B cell (primary cell): ENCODE measurements at regions not wholly inside any gene's neighbourhood (a gene's known extent, or its start where the extent isn't known, plus 50 kb on each side); places are given as distances from the start of the nearest gene placed in this dataset.

ENCODE experiments used
- ATAC-seq: fragments of 200-7000 bp; cut with Tn5 transposase; one replicate; pipeline ENCODE4 v1.10.0; 2021; ENCODE audit warnings: low read depth, mild to moderate bottlenecking, moderate number of reproducible peaks, moderate library complexity
- CTCF ChIA-PET: fragments of 350-600 bp; sonication (Branson Sonifier 250); formaldehyde crosslinking; loops from one replicate; lab custom pipeline; 2021; ENCODE audit warnings: antibody characterized with exemption, inconsistent platforms; lab: Charles Lee
- POLR2A ChIA-PET: fragments of 350-600 bp; sonication (Branson Sonifier 250); formaldehyde crosslinking; loops from one replicate; lab custom pipeline; 2021; ENCODE audit warnings: antibody characterized with exemption; lab: Charles Lee
- DNase-seq: peaks from one replicate; pipeline ENCODE4 v3.0.0; 2013
- H2AFZ ChIP-seq: 2 replicates; pipeline ENCODE4 v1.6.1; 2012; ENCODE audit warnings: mild to moderate bottlenecking, low read depth, low read length; ENCODE audit not compliant: insufficient read depth, poor library complexity, severe bottlenecking
- H3K27ac ChIP-seq, 2 donors: 1 replicate in 1 of 2; 2 replicates in 1 of 2; pipeline ENCODE4 v1.5.1; 2012 to 2013; ENCODE audit warnings: low read length in 2 of 2, mild to moderate bottlenecking in 2 of 2, moderate library complexity in 1 of 2
- H3K27me3 ChIP-seq, 4 experiments: fragments of 200-600 bp in 1 of 4; sonication (generic) in 1 of 4; replicated peaks in 1 of 4; 1 replicate in 2 of 4; 2 replicates in 2 of 4; pipeline versions ENCODE4 v1.6.1 to v1.7.0; 2013 to 2016; ENCODE audit warnings: low read length in 3 of 4, mild to moderate bottlenecking in 2 of 4, mixed read lengths in 1 of 4, moderate library complexity in 1 of 4; ENCODE audit not compliant: insufficient read depth in 4 of 4, control insufficient read depth in 3 of 4; ENCODE audit errors: control extremely low read depth in 1 of 4
- H3K36me3 ChIP-seq, 2 experiments: replicated peaks in 1 of 2; 1 replicate in 1 of 2; 2 replicates in 1 of 2; pipeline versions ENCODE4 v1.6.1 to v1.7.1; 2013; ENCODE audit warnings: low read length in 1 of 2; ENCODE audit not compliant: insufficient read depth in 2 of 2, control insufficient read depth in 1 of 2; ENCODE audit errors: control extremely low read depth in 1 of 2, extremely low read depth in 1 of 2
- H3K4me1 ChIP-seq, 2 donors: fragments of 200-600 bp in 1 of 2; sonication (generic) in 1 of 2; 1 replicate in 1 of 2; 2 replicates in 1 of 2; pipeline versions ENCODE4 v1.5.1 to v1.6.1; 2013 to 2017; ENCODE audit warnings: low read length in 2 of 2; ENCODE audit not compliant: control insufficient read depth in 2 of 2, insufficient read depth in 2 of 2
- H3K4me2 ChIP-seq: replicated peaks from 2 replicates; pipeline ENCODE3; 2012; ENCODE audit warnings: mild to moderate bottlenecking, low read depth, low read length; ENCODE audit not compliant: poor library complexity, severe bottlenecking
- H3K4me3 ChIP-seq, 5 experiments: fragments of 200-600 bp in 1 of 5; sonication (generic) in 1 of 5; 1 replicate in 3 of 5; 2 replicates in 2 of 5; pipeline versions ENCODE4 v1.5.1 to v1.7.0; 2011 to 2016; ENCODE audit warnings: low read length in 4 of 5, mild to moderate bottlenecking in 4 of 5, low read depth in 2 of 5, control low read depth in 1 of 5, moderate library complexity in 1 of 5; ENCODE audit not compliant: insufficient read depth in 1 of 5; ENCODE audit errors: control extremely low read depth in 1 of 5, extremely low read depth in 1 of 5
- H3K79me2 ChIP-seq: fragments of 200-600 bp; sonication (generic); one replicate; pipeline ENCODE4 v1.6.0; 2016; ENCODE audit warnings: low read length; ENCODE audit not compliant: control insufficient read depth, insufficient read depth
- H3K9ac ChIP-seq: fragments of 200-600 bp; sonication (generic); 2 replicates; pipeline ENCODE4 v1.6.1; 2017; ENCODE audit warnings: mild to moderate bottlenecking, low read length, moderate library complexity
- H3K9me3 ChIP-seq, 3 donors: one replicate each; pipeline versions ENCODE4 v1.6.1 to v1.7.1; 2013; ENCODE audit warnings: low read length in 2 of 3; ENCODE audit not compliant: control insufficient read depth in 2 of 3, insufficient read depth in 1 of 3; ENCODE audit errors: control extremely low read depth in 1 of 3
- H4K20me1 ChIP-seq: 2 replicates; pipeline ENCODE4 v1.6.0; 2012; ENCODE audit warnings: mild to moderate bottlenecking, low read length; ENCODE audit not compliant: insufficient read depth, control insufficient read depth, poor library complexity, severe bottlenecking
- H3K27ac Mint-ChIP-seq: one replicate; pipeline ENCODE4 v1.8.0; 2021; ENCODE audit warnings: mixed read lengths
- H3K27me3 Mint-ChIP-seq: one replicate; pipeline ENCODE4 v1.8.0; 2021; ENCODE audit warnings: mixed read lengths
- H3K4me1 Mint-ChIP-seq: one replicate; pipeline ENCODE4 v1.8.0; 2021; ENCODE audit warnings: mixed read lengths
- H3K4me3 Mint-ChIP-seq: one replicate; pipeline ENCODE4 v1.8.0; 2021; ENCODE audit warnings: mixed read lengths
- H3K9me3 Mint-ChIP-seq: one replicate; pipeline ENCODE4 v1.8.0; 2022; ENCODE audit warnings: mixed read lengths; ENCODE audit not compliant: insufficient read depth
- CTCF ChIP-seq: fragments of 200-600 bp; IDR thresholded peaks from one replicate; pipeline ENCODE4 v1.8.0; 2022; ENCODE audit warnings: antibody characterized with exemption, mild to moderate bottlenecking
- EZH2 ChIP-seq: IDR thresholded peaks from 2 replicates; pipeline ENCODE4 v1.6.1; 2012; ENCODE audit warnings: borderline replicate concordance, low read depth, mild to moderate bottlenecking, moderate library complexity, low read length; ENCODE audit not compliant: insufficient read depth, poor library complexity, severe bottlenecking
- WGBS: methylation state at CpG from one replicate; pipeline ENCODE4 v1.1.5; 2013; ENCODE audit warnings: missing lambda C conversion rate; ENCODE audit not compliant: insufficient coverage; 5-methylcytosine and 5-hydroxymethylcytosine counted together
- intact Hi-C: fragments of 100-400 bp; cut with micrococcal nuclease; formaldehyde crosslinking; loops from one replicate; pipeline ENCODE4 v1.10.0; 2022

GRCh38 chr15:70314688-70315087, 217.0 kb upstream of the TLE3 start:
- no peaks in the 10 kb centered on the region for H3K36me3 ChIP-seq
- no peak overlapping the region for H2AFZ ChIP-seq
- POLR2A ChIA-PET: no interaction called here
- Mint-ChIP-seq H3K27ac (no peak overlapping the region), H3K4me1 (peaks cover 29% of the 10 kb centered on the region), H3K4me3 (no peak overlapping the region), H3K27me3 (no peaks in the 10 kb centered on the region), H3K9me3 (no peaks in the 10 kb centered on the region)
- DNase-seq (no peak), ATAC-seq (no peak)
- H3K9ac ChIP-seq: no peak overlapping the region
- intact Hi-C loops: no loop called here
- H3K4me1 ChIP-seq: peaks cover 25 to 30% of the 10 kb centered on the region in 2 donors
- no peak overlapping the region for H3K4me3 ChIP-seq
- WGBS: 100% methylated on average over 2 of the region's 3 CpGs
- H3K4me2 ChIP-seq: no peak overlapping the region
- no peaks in the 10 kb centered on the region for H4K20me1 ChIP-seq
- no peaks in the 10 kb centered on the region for H3K27me3 ChIP-seq
- H3K9me3 ChIP-seq: no peaks in the 10 kb centered on the region
- CTCF ChIA-PET: interaction anchor here (1.2 to 1.3 kb wide), 2 partner anchors 14 to 152 kb away, joined by 3 to 4 read pairs; no protein-coding TSS in a partner anchor
- no peak for TF ChIP-seq EZH2
- TF ChIP-seq CTCF: no peak
- H3K79me2 ChIP-seq: no peaks in the 10 kb centered on the region
- H3K27ac ChIP-seq: no peak overlapping the region

- Histone ChIP-seq H2AFZ (no peak overlapping the region), H3K9ac (no peak overlapping the region), H3K79me2 (no peaks in the 10 kb centered on the region), H3K4me2 (no peak overlapping the region), H3K9me3 (no peaks in the 10 kb centered on the region), H3K27me3 (no peaks in the 10 kb centered on the region), H3K27ac (no peak overlapping the region), H3K36me3 (no peaks in the 10 kb centered on the region), H3K4me1 (peaks cover 25 to 30% of the 10 kb centered on the region in 2 donors), H3K4me3 (no peak overlapping the region), H4K20me1 (no peaks in the 10 kb centered on the region)
- no peaks in the 10 kb centered on the region for H3K9me3 Mint-ChIP-seq
- intact Hi-C loops: no loop called here
- peaks cover 29% of the 10 kb centered on the region for H3K4me1 Mint-ChIP-seq
- H3K4me3 Mint-ChIP-seq: no peak overlapping the region
- TF ChIP-seq CTCF (no peak), EZH2 (no peak)
- 100% methylated on average over 1 of the region's 3 CpGs for WGBS
- ChIA-PET CTCF (interaction anchor here (1.0 kb wide), 1 partner anchor 13 kb away, joined by 3 read pairs; no protein-coding TSS in a partner anchor), POLR2A (no interaction called here)
- no peaks in the 10 kb centered on the region for H3K27me3 Mint-ChIP-seq
- DNase-seq: no peak
- ATAC-seq: no peak
- H3K27ac Mint-ChIP-seq: no peak overlapping the region
Observed at GRCh38 chr15:70314018-70314354, 216.3 kb upstream of the TLE3 start.
